ENCODE measurements at regions not wholly inside any gene's neighbourhood (a gene's known extent, or its start where the extent isn't known, plus 50 kb on each side); places are given as distances from the start of the nearest gene placed in this dataset.

DNA sequence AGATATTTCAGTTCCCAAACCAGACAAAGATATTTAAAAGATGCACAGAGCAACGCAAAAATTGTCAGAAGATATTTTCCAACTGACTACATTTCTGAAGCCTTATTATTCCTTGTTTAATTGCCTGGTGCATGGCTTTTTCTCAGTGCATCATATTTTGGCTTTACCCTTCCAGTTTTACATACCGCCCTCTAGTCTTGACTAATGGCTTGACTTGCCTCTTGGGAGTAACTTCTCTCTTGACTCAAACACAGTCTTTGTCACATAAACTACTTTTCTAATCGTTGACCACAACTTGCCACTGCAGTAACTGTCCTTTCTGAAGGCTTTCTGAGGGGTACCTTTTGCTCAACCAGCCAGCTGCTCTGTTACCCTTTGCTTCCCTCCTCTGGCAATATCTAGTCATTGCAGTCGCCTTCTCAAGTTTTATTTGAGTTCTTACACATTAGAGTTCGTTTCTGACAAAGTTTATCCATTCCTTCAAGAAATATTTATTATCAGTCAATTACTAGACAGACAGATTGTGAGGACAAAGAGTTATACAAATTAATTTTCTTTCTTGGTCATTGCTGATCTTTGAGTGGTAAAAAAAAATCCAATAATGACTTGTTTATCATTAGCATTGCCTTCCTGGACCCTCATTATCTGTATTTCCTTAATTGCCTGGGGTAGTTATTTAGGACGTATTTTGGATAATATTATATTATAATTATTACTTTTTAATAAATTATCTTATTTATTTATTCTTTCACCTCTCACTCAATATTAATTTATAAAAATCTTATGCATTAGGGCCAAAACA lies 506.9 kb upstream of the PCDH10 start:
- TF ChIP-seq CTCF (conservative IDR thresholded peaks at IDR 0.05 in 1 of 2, IDR thresholded peaks at IDR 0.05 in 1 of 2; ENCODE audit: extremely low read depth in 1 of 2, insufficient read depth in 1 of 2, low read depth in 1 of 2, low read length in 2 of 2) (peak; percentile 84 to 90), EZH2 (IDR thresholded peaks at IDR 0.05; ENCODE audit: borderline replicate concordance, low read length) (no peak)
